HEK293 (cell line): ENCODE measurements at regions not wholly inside any gene's neighbourhood (a gene's known extent, or its start where the extent isn't known, plus 50 kb on each side); places are given as distances from the start of the nearest gene placed in this dataset.

Experiments
- CTCF ChIA-PET: fragments of 350-600 bp; formaldehyde crosslinking; extraction: SDS; loops from one replicate; lab custom pipeline; 2021; ENCODE audit warnings: antibody characterized with exemption; lab: Yijun Ruan, JAX
- POLR2A ChIA-PET: fragments of 300-600 bp; formaldehyde crosslinking; extraction: SDS; loops from one replicate; lab custom pipeline; 2020; ENCODE audit warnings: antibody characterized with exemption, inconsistent platforms; lab: Yijun Ruan, JAX
- H3K27ac ChIP-seq: fragments of 200-500 bp; sonication (Bioruptor generic); 2 replicates; pipeline ENCODE4 v1.5.1; 2014; ENCODE audit warnings: low read depth, low read length, control low read depth, inconsistent platforms; ENCODE audit errors: extremely low read depth
- H3K36me3 ChIP-seq, 2 experiments: fragments of 200-500 bp in 1 of 2; sonication (Bioruptor generic) in 1 of 2; 1 replicate in 1 of 2; 2 replicates in 1 of 2; pipeline ENCODE4 v1.5.1; 2014 to 2017; ENCODE audit warnings: inconsistent platforms in 2 of 2, low read length in 2 of 2; ENCODE audit not compliant: control insufficient read depth in 2 of 2, insufficient read depth in 1 of 2
- H3K4me1 ChIP-seq: fragments of 200-500 bp; sonication (Bioruptor generic); 2 replicates; pipeline ENCODE4 v1.5.1; 2014; ENCODE audit warnings: mild to moderate bottlenecking, low read length, inconsistent platforms; ENCODE audit not compliant: control insufficient read depth, insufficient read depth
- H3K4me3 ChIP-seq: 2 replicates; pipeline ENCODE4 v1.5.1; 2011; ENCODE audit warnings: low read depth, mild to moderate bottlenecking, control low read depth, low read length, moderate library complexity
- H3K9me3 ChIP-seq: fragments of 200-500 bp; sonication (Bioruptor generic); 2 replicates; pipeline ENCODE4 v1.5.1; 2014; ENCODE audit warnings: low read depth, low read length, inconsistent platforms; ENCODE audit not compliant: control insufficient read depth, insufficient read depth
- ATF2 ChIP-seq: fragments of 450-650 bp; formaldehyde crosslinking; IDR thresholded peaks from 2 replicates; pipeline ENCODE4 v1.5.1; 2016; ENCODE audit warnings: missing biosample characterization, missing genetic modification characterization, low read depth
- HOXA7 ChIP-seq: sonication (generic); formaldehyde crosslinking; IDR thresholded peaks from 2 replicates; pipeline ENCODE4 v1.8.1; 2022; ENCODE audit warnings: missing genetic modification reagents, borderline replicate concordance
- SP2 ChIP-seq: fragments of 450-650 bp; formaldehyde crosslinking; IDR thresholded peaks from 2 replicates; pipeline ENCODE4 v1.5.1; 2016; ENCODE audit warnings: missing biosample characterization, missing genetic modification characterization
- YY2 ChIP-seq: fragments of 450-650 bp; formaldehyde crosslinking; IDR thresholded peaks from 2 replicates; pipeline ENCODE4 v1.5.1; 2016; ENCODE audit warnings: missing biosample characterization, missing genetic modification characterization
- ZBTB1 ChIP-seq: fragments of 450-650 bp; formaldehyde crosslinking; IDR thresholded peaks from 2 replicates; pipeline ENCODE4 v1.5.1; 2016; ENCODE audit warnings: missing biosample characterization, missing genetic modification characterization
- ZBTB6 ChIP-seq: fragments of 450-650 bp; formaldehyde crosslinking; IDR thresholded peaks from 2 replicates; pipeline ENCODE4 v1.5.1; 2017; ENCODE audit warnings: missing biosample characterization, missing genetic modification characterization
- ZBTB7A ChIP-seq: fragments of 450-650 bp; formaldehyde crosslinking; IDR thresholded peaks from 2 replicates; pipeline ENCODE4 v1.5.1; 2016; ENCODE audit warnings: low read depth, missing biosample characterization, missing genetic modification characterization
- ZBTB8A ChIP-seq: fragments of 450-650 bp; formaldehyde crosslinking; IDR thresholded peaks from 2 replicates; pipeline ENCODE4 v1.5.1; 2016; ENCODE audit warnings: missing biosample characterization, missing genetic modification characterization
- ZIC2 ChIP-seq: fragments of 450-650 bp; formaldehyde crosslinking; IDR thresholded peaks from 2 replicates; pipeline ENCODE4 v1.5.1; 2016; ENCODE audit warnings: missing biosample characterization, missing genetic modification characterization
- ZNF169 ChIP-seq: fragments of 450-650 bp; formaldehyde crosslinking; IDR thresholded peaks from 2 replicates; pipeline ENCODE4 v1.5.1; 2016; ENCODE audit warnings: missing biosample characterization, missing genetic modification characterization
- ZNF184 ChIP-seq: fragments of 450-650 bp; IDR thresholded peaks from 2 replicates; pipeline ENCODE4 v1.5.1; 2018; ENCODE audit warnings: missing biosample characterization, mild to moderate bottlenecking, missing genetic modification characterization
- ZNF274 ChIP-seq, 2 experiments: fragments of 200-500 bp in 1 of 2; fragments of 450-650 bp in 1 of 2; sonication (Bioruptor generic) in 1 of 2; formaldehyde crosslinking in 1 of 2; IDR thresholded peaks; 2 replicates each; pipeline versions ENCODE4 v1.5.1 to v1.6.1; 2014 to 2016; ENCODE audit warnings: borderline replicate concordance in 1 of 2, inconsistent platforms in 1 of 2, low read length in 1 of 2, missing biosample characterization in 1 of 2, missing genetic modification characterization in 1 of 2
- ZNF292 ChIP-seq: fragments of 450-650 bp; formaldehyde crosslinking; IDR thresholded peaks from 2 replicates; pipeline ENCODE4 v1.5.1; 2016; ENCODE audit warnings: low read depth, missing biosample characterization, missing genetic modification characterization, borderline replicate concordance
- ZNF362 ChIP-seq: fragments of 450-650 bp; formaldehyde crosslinking; IDR thresholded peaks from 2 replicates; pipeline ENCODE4 v1.5.1; 2016; ENCODE audit warnings: missing biosample characterization, missing genetic modification characterization
- ZNF404 ChIP-seq: fragments of 450-650 bp; formaldehyde crosslinking; IDR thresholded peaks from 2 replicates; pipeline ENCODE4 v1.5.1; 2017; ENCODE audit warnings: missing biosample characterization, missing genetic modification characterization
- ZNF426 ChIP-seq: fragments of 450-650 bp; formaldehyde crosslinking; IDR thresholded peaks from 2 replicates; pipeline ENCODE4 v1.5.1; 2017; ENCODE audit warnings: missing biosample characterization, missing genetic modification characterization, mild to moderate bottlenecking, inconsistent platforms, moderate library complexity
- ZNF433 ChIP-seq: fragments of 450-650 bp; formaldehyde crosslinking; IDR thresholded peaks from 2 replicates; pipeline ENCODE4 v1.5.1; 2016; ENCODE audit warnings: missing biosample characterization, missing genetic modification characterization, low read depth
- ZNF558 ChIP-seq: fragments of 450-650 bp; formaldehyde crosslinking; IDR thresholded peaks from 2 replicates; pipeline ENCODE4 v1.5.1; 2016; ENCODE audit warnings: missing biosample characterization, missing genetic modification characterization
- ZNF629 ChIP-seq: fragments of 450-650 bp; formaldehyde crosslinking; IDR thresholded peaks from 2 replicates; pipeline ENCODE4 v1.5.1; 2017; ENCODE audit warnings: missing biosample characterization, missing genetic modification characterization
- ZNF654 ChIP-seq: fragments of 450-650 bp; formaldehyde crosslinking; IDR thresholded peaks from 2 replicates; pipeline ENCODE4 v1.5.1; 2016; ENCODE audit warnings: low read depth, missing biosample characterization, missing genetic modification characterization
- ZNF658 ChIP-seq: fragments of 450-650 bp; formaldehyde crosslinking; IDR thresholded peaks from 2 replicates; pipeline ENCODE4; 2016; ENCODE audit warnings: missing biosample characterization, missing genetic modification characterization
- ZNF701 ChIP-seq: fragments of 450-650 bp; formaldehyde crosslinking; IDR thresholded peaks from 2 replicates; pipeline ENCODE4 v1.5.1; 2016; ENCODE audit warnings: missing biosample characterization, missing genetic modification characterization
- ZSCAN4 ChIP-seq: fragments of 450-650 bp; formaldehyde crosslinking; IDR thresholded peaks from 2 replicates; pipeline ENCODE4 v1.5.1; 2017; ENCODE audit warnings: missing biosample characterization, missing genetic modification characterization

- no peak overlapping the region for H3K27ac ChIP-seq
- H3K9me3 ChIP-seq: no peaks in the 10 kb centered on the region
- H3K36me3 ChIP-seq: no peaks in the 10 kb centered on the region
- H3K4me1 ChIP-seq: no peaks in the 10 kb centered on the region
- ChIA-PET POLR2A (no interaction called here), CTCF (no interaction called here)
- no peak for TF ChIP-seq ZNF362 (tag by site-specific recombination)
- no peak for TF ChIP-seq ZNF701 (tag by site-specific recombination)
- TF ChIP-seq YY2 (tag by site-specific recombination): no peak
- TF ChIP-seq SP2 (tag by site-specific recombination): no peak
- no peak for TF ChIP-seq ATF2
- TF ChIP-seq ZIC2 (tag by site-specific recombination): no peak
- no peak for TF ChIP-seq ZBTB6 (tag by site-specific recombination)
- TF ChIP-seq ZNF274 (IDR thresholded peaks at IDR 0.05; ENCODE audit: low read length): no peak
- no peak for TF ChIP-seq ZNF274 (tag by site-specific recombination; IDR thresholded peaks at IDR 0.05; ENCODE audit: borderline replicate concordance)
- no peak for TF ChIP-seq ZNF433 (tag by site-specific recombination)
- TF ChIP-seq ZNF629 (tag by site-specific recombination): no peak
- no peak for TF ChIP-seq ZNF558 (tag by site-specific recombination)
- no peak for TF ChIP-seq ZNF184 (tag by site-specific recombination)
- TF ChIP-seq ZBTB8A: no peak
- no peak for TF ChIP-seq ZNF654 (tag by site-specific recombination)
- no peak overlapping the region for H3K4me3 ChIP-seq
Measured at GRCh38 chr12:128116537-128116936, 150.4 kb upstream of the TMEM132C start.

GRCh38 chr12:128120035-128120434, 146.9 kb upstream of the TMEM132C start:
- CTCF ChIA-PET: no interaction called here

More at GRCh38 chr12:128120035-128120434, 146.9 kb upstream of the TMEM132C start:
- POLR2A ChIA-PET: no interaction called here
- Histone ChIP-seq H3K36me3 (no peaks in the 10 kb centered on the region), H3K4me1 (no peaks in the 10 kb centered on the region), H3K4me3 (no peak overlapping the region), H3K9me3 (no peaks in the 10 kb centered on the region), H3K27ac (no peak overlapping the region)
- TF ChIP-seq ZNF426 (tag by site-specific recombination): no peak
- TF ChIP-seq ZSCAN4: no peak
- no peak for TF ChIP-seq ZBTB1 (tag by site-specific recombination)
- no peak for TF ChIP-seq HOXA7 (CRISPR knock-in tag)
- no peak for TF ChIP-seq ZNF404 (tag by site-specific recombination)
- no peak for TF ChIP-seq ZBTB7A (tag by site-specific recombination)
- no peak for TF ChIP-seq ZNF658 (tag by site-specific recombination)
- TF ChIP-seq ZNF292 (tag by site-specific recombination): no peak
- TF ChIP-seq ZNF169 (tag by site-specific recombination): no peak
